ENCODE measurements at regions not wholly inside any gene's neighbourhood (a gene's known extent, or its start where the extent isn't known, plus 50 kb on each side); places are given as distances from the start of the nearest gene placed in this dataset.

DNA sequence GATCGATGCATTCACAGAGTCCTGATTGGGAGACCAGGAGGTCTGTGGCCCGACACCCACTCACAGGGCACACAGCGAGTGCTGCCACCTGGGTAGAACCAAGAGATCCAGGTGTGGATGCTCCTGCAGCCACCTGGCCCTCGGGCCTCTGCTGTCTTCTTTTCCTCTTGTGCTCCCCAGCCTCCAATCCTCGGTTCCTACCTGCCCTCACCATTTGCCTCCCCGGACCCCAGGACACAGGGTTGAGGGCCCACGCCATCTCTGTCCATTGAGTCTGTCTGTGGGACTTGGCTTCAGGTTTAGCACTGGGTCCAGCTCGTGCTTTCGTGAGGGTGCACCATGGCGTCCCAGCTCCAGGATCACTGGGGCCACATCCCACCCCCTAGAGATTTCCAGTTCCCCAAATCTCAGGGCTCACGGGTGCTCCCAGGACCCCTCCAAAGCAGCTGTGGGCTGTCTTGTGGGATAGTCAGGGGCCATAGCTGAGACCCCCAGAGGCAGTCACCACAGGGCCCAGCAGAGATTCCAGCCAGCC is 591.1 kb downstream of the BRD1 start:
- Histone ChIP-seq H3K9me2 (ENCODE audit: insufficient read depth) (no peaks in the 10 kb centered on the region), H4K20me1 (ENCODE audit: insufficient read depth) (no peaks in the 10 kb centered on the region), H3K9ac (ENCODE audit: low read length) (no peak overlapping the region), H2AFZ (ENCODE audit: low read depth, low read length, poor library complexity, severe bottlenecking) (no peak overlapping the region), H3K27me3 (ENCODE audit: insufficient read depth, low read length) (peaks cover 33% of the 10 kb centered on the region), H3K36me3 (ENCODE audit: control insufficient read depth in 1 of 2, insufficient read depth in 2 of 2, low read length in 2 of 2) (no peaks in the 10 kb centered on the region), H3K4me1 (ENCODE audit: control insufficient read depth in 1 of 2, insufficient read depth in 2 of 2, low read length in 2 of 2) (no peaks in the 10 kb centered on the region), H3K79me2 (ENCODE audit: insufficient read depth, low read length) (no peaks in the 10 kb centered on the region), H3K27ac (ENCODE audit: low read depth, low read length) (no peak overlapping the region), H3K4me2 (ENCODE audit: low read length) (no peak overlapping the region), H3K9me3 (ENCODE audit: control insufficient read depth in 1 of 2, insufficient read depth in 1 of 2, low read depth in 1 of 2, low read length in 2 of 2) (no peaks in the 10 kb centered on the region), H3K4me3 (replicated peaks in 1 of 2; ENCODE audit: low read depth in 1 of 2, low read length in 2 of 2) (no peak overlapping the region)
- DNase-seq (ENCODE audit: low read depth, low spot score) (no peak), ATAC-seq (no peak)
- no TSS peak for BruUV-seq (replicated peaks)
- ChIA-PET RAD21 (ENCODE audit: low non-redundant PET in 1 of 2, low total read pairs in 2 of 2, uncharacterized antibody in 2 of 2, unreplicated experiment in 2 of 2) (no interaction called here), POLR2A (no interaction called here), CTCF (no interaction called here)
- TF ChIP-seq ZBTB33 (IDR thresholded peaks at IDR 0.05; ENCODE audit: extremely low read depth, insufficient replicate concordance, low read length) (no peak), RAD21 (IDR thresholded peaks at IDR 0.05; ENCODE audit: low read depth) (no peak), CEBPB (IDR thresholded peaks at IDR 0.05; ENCODE audit: low read depth) (no peak), EZH2 (IDR thresholded peaks at IDR 0.05) (no peak), ZNF274 (IDR thresholded peaks at IDR 0.05; ENCODE audit: low read depth, low read length) (no peak), FOSL1 (IDR thresholded peaks at IDR 0.05; ENCODE audit: low read depth) (no peak), EZH2phosphoT487 (IDR thresholded peaks at IDR 0.05; ENCODE audit: borderline replicate concordance) (no peak)
- TF ChIP-seq, protein P1, sequence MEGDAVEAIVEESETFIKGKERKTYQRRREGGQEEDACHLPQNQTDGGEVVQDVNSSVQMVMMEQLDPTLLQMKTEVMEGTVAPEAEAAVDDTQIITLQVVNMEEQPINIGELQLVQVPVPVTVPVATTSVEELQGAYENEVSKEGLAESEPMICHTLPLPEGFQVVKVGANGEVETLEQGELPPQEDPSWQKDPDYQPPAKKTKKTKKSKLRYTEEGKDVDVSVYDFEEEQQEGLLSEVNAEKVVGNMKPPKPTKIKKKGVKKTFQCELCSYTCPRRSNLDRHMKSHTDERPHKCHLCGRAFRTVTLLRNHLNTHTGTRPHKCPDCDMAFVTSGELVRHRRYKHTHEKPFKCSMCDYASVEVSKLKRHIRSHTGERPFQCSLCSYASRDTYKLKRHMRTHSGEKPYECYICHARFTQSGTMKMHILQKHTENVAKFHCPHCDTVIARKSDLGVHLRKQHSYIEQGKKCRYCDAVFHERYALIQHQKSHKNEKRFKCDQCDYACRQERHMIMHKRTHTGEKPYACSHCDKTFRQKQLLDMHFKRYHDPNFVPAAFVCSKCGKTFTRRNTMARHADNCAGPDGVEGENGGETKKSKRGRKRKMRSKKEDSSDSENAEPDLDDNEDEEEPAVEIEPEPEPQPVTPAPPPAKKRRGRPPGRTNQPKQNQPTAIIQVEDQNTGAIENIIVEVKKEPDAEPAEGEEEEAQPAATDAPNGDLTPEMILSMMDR (IDR thresholded peaks at IDR 0.05 in 2 of 3, conservative IDR thresholded peaks at IDR 0.05 in 1 of 3; ENCODE audit: borderline replicate concordance in 1 of 3, insufficient read depth in 1 of 3, low read depth in 2 of 3, low read length in 2 of 3): no peak
- TF ChIP-seq, protein P2, sequence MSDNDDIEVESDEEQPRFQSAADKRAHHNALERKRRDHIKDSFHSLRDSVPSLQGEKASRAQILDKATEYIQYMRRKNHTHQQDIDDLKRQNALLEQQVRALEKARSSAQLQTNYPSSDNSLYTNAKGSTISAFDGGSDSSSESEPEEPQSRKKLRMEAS (IDR thresholded peaks at IDR 0.05): no peak
- TF ChIP-seq, protein P3, sequence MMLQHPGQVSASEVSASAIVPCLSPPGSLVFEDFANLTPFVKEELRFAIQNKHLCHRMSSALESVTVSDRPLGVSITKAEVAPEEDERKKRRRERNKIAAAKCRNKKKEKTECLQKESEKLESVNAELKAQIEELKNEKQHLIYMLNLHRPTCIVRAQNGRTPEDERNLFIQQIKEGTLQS (IDR thresholded peaks at IDR 0.05): no peak
- intact Hi-C loops (cut with micrococcal nuclease): no loop called here
